SH-SY5Y (cell line): ENCODE measurements at regions not wholly inside any gene's neighbourhood (a gene's known extent, or its start where the extent isn't known, plus 50 kb on each side); places are given as distances from the start of the nearest gene placed in this dataset.

ENCODE experiments used
- GATA2 ChIP-seq: IDR thresholded peaks from 2 replicates; pipeline ENCODE4 v1.6.1; 2011; ENCODE audit warnings: mild to moderate bottlenecking, low read depth, low read length
- GATA3 ChIP-seq: IDR thresholded peaks from 2 replicates; pipeline ENCODE4 v1.6.1; 2011; ENCODE audit warnings: low read depth, mild to moderate bottlenecking, low read length, moderate library complexity

DNA sequence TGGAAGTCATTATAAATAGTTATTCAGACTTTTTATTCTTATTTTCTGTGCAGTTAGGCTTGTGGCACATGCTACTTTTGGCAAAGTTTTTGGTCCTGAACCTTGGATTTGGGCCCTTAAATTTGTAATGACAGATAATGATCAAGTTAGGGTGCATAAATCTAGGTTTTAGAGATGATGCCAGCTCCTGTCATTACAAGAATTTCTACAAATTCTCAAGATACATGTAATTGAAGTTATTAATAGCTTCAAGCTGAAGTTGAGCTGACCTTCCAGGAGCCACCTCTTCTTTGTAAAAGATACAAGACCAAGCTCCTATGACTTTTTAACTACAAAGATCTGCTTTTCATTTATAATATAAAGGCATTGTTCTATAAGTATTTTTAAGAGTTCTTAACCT, 255.6 kb upstream of the UGT8 start:
- TF ChIP-seq GATA3 (no peak), GATA2 (no peak)
